Activated CD4-positive, CD25-positive, alpha-beta regulatory T cell treated with anti-CD3 and anti-CD28 coated beads, Interleukin-2, amount 50 U/mL, for 24 hours (primary cell): ENCODE measurements at regions not wholly inside any gene's neighbourhood (a gene's known extent, or its start where the extent isn't known, plus 50 kb on each side); places are given as distances from the start of the nearest gene placed in this dataset.

Experiments used
- ATAC-seq, 2 donors: fragments of 150-1000 bp; cut with Tn5 transposase; one replicate each; pipeline ENCODE4 v1.10.0; 2021; ENCODE audit warnings: mild to moderate bottlenecking in 1 of 2, moderate library complexity in 1 of 2

DNA sequence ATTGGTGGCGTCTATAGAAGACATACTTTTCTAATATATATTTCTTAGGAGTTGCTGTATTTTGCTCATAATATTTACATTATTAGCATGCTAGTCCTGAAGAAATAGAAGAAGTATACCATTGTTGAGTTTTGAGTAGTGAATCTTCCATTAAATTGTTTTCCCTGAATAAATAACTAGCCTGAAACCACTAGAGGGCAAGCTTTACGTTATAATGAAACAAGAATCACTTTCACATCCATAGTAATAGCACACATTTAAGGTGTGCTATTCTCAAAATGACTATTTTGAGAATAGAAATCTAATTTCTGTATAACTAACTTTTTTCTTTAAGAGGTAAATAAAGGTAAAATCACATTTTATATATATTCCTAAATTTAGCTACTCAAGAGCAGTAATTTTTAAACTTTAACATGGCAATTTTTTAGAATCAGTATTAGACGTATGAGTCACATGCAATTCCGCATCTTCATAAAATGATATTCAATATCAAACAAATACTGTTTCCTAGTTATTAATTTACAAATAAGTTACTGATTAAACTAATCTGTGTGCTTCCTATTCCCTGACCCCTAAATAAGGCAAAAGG is 213.2 kb upstream of the MANEA start:
- ATAC-seq, result no peak

DNA sequence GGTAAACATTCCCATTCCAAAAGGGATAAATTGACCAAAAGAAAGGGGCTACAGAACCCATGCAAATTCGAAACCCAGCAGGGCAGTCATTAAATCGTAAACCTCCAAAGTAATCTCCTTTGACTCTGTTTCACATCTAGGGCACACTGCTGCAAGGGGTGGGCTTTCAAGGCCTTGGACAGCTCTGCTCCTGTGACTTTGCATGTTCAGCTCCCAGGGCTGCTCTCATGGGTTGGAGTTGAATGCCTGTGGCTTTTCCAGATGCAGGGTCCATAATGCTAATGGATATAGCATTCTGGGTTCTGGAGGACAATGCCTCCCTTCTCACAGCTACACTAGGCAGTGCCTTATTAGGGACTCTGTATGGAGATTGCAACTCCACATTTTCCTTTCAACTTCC is 211.9 kb upstream of the MANEA start:
- ATAC-seq, result no peak

DNA sequence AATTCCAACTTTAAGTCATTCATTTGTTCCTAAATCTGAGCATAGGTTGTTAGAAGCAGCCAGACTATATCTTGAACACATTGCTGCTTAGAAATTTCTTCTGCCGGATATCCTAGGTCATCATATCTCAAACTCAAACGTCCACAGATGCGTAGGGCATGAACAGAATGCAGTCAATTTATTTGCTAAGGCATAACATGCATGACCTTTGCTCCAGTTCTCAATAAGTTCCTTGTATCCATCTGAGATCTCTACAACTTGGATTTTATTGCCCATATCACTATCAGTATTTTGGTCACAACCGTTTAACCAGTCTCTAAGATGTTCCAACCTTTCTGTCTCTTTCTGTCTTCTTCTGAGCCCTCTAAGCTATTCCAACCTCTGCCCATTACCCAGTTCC is 210.9 kb upstream of the MANEA start:
- no peak for ATAC-seq

DNA sequence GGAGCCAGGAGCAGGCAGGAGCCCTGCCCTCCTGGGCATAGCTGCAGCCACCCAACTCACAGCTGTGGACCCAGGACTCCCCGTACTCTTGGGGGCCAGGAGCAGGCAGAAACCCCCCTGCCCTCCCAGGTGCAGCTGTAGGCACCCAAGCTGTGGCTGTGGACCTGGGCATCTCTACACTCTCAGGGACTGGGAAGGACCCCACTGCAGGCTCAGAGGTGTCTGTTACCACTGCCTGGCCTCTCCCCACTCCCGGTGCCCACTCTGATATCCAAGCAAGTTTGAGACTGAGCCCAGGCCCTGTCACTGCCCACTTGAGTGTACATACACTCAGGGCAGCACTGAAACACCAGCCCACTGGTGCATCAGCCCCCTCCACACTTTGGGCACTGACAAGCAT is 193.5 kb upstream of the MANEA start:
- ATAC-seq, result no peak

DNA sequence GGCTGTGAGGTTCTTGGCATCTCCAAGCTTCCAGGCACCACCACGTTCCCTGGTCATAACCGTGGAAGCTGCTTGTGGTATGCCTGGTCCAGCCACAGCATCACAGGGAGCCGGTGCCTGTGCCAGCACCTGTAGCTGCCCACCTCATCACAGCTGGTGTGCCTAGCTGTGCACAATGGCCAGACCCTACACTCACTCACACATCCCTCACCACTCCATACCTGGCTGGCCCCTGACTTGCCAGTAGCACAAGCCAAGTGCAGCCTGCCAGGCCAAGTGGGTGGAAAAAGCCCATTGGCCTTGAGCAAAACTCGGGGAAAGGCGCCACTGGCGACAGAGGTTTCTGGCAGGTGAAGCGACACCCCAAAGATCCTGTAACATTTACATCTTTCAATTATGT is 192.3 kb upstream of the MANEA start:
- no peak for ATAC-seq

- ATAC-seq, result no peak
These were observed 189.5 kb upstream of the MANEA start for GRCh38 chr6:95387845-95388244.

GRCh38 chr6:95404777-95405176 is 172.6 kb upstream of the MANEA start:
- no peak for ATAC-seq

DNA sequence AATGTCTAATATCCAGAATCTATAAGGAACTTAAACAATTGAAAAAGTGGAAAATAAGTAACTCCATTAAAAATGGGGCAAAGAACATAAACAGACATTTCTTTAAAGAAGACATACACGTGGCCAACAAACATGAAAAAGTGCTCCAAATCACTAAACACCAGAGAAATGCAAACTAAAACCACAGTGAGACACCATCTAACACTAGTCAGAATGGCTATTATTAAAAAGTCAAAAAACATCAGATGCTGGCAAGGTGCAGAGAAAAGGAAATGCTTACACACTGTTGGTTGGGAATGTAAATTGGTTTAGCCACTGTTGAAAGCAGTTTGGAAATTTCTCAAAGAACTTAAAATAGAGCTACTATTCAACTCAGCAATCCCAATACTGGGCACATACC is 169.2 kb upstream of the MANEA start:
- ATAC-seq, result no peak

DNA sequence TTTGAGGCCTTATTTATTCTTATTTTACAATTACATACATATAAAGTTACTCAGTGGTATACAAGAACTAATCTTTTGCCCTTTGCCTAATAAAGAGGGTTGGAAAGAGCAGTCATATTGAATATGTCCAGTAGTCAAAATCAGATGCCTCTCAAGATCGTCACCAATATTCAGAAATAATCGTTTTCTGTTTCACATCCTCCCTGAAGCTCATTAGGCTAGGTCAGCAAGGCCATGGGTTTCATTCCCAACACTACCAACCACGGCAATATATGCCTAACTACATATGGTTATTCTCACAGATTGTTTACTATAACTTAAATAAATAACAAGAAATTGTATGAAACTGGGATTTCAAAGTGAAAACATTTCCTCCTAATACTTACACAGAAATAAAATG is 167.2 kb upstream of the MANEA start:
- ATAC-seq, result no peak

DNA sequence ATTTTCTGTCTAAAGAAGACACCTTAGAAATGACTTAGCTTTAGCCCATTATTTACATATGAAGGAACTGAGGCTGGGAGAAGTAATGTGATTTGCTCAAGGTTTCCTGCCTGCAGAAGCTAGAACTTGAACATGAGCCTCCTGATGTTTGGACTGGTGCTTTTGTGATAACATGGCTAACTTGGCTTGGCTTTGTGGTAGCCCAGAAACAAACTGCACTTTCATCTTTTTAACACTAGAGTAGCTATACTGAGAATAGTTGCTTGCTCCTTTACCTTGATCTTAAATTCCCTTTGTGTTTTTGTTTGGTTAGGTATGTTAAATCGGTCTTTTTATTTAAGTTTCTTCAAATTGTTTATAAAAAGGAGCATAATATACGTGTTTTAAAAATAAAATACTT is 163.5 kb upstream of the MANEA start:
- ATAC-seq, result no peak

- ATAC-seq, result no peak
These were observed 159.5 kb upstream of the MANEA start for GRCh38 chr6:95417856-95418255.

GRCh38 chr6:95420792-95421191 is 156.5 kb upstream of the MANEA start:
- ATAC-seq, result no peak

DNA sequence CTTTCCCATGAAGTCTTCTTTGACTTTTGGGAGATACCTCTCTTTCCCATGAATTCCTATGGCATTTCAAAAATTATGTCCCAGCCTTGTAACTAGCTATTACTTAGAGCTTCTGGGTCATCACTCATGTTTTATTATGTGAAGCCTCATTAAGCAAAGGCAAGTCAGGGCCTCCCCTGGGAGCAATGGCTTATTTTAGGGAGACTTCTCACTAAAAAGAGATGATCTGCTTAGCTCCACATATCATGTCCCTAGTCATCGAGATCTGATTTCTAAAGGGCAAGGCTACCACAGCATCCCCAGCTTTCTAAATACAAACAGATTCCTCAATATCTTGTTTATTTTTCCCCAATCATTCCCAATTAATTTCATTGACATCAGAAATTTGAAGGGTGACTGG is 154.0 kb upstream of the MANEA start:
- ATAC-seq, result no peak

DNA sequence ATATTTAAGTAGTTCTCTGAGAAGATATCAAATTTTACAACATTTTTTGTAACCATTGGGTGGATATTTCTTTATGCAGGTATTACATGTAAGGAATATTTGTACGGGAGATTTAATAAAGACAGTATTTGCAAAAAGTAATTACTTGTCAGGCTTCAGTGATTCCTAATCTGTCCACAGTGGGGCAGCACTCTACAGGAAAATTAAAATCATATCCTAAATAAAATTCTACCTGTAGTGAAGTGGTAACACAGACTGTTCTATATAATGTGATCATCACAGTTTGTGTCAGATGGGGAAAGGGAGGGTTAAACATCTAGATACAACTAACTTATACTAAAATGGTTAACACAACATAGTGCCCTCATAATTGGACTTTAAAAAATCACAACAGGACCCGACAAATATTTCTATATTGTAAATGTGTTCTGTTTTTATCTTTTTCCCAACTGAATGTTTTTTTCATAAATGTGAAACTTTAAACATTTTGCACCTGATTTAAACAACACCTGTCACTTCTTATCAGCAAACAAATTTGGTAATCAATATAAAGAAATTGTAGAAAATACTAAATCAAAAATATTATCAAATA is 145.6 kb upstream of the MANEA start:
- no peak for ATAC-seq

DNA sequence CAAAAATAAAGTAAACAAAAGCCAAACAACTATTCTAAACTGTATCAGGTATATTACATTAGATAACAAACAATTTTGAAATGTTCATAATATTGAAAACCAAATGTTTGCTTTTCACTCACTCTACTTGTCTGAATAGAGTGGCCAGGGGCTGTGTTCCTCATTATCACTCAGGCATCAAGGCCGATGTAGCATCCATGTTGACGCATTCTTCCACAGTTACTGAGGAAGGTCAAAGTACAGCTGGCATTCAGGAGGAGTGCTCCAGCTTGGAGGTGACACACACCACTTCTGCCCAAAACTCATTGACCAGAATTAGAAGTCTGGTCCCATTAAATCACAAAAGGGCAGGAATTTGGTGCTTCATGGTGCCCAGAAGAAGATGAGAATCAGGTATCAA is 137.6 kb upstream of the MANEA start:
- ATAC-seq, result no peak

GRCh38 chr6:95448208-95448607 is 129.1 kb upstream of the MANEA start:
- no peak for ATAC-seq

DNA sequence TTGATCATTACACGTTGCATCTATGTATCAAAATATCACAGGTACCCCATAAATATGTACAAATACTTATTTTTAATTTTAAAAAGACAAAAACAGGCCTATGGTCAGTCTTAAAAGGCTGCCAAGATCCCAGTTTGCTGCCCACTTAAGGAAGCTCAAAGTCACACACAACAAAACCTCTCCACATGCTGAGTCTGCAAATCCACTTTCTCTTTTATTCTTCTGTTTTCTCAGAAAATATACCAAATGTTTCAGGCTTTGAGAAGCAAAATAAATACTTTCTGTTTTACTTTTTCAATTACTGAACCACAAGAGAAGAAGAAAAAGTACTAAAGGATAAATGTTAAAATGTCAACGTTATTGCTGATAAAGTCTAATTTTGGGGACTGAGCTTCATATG is 107.8 kb upstream of the MANEA start:
- no peak for ATAC-seq

- no peak for ATAC-seq
These were observed 98.4 kb upstream of the MANEA start for GRCh38 chr6:95478941-95479340.

- no peak for ATAC-seq
These were observed 89.5 kb upstream of the MANEA start for GRCh38 chr6:95487817-95488216.

GRCh38 chr6:95489185-95489863 is 88.0 kb upstream of the MANEA start:
- no peak for ATAC-seq

GRCh38 chr6:95496769-95497426 is 80.4 kb upstream of the MANEA start:
- ATAC-seq, result no peak

- ATAC-seq, result no peak
These were observed 76.1 kb upstream of the MANEA start for GRCh38 chr6:95501032-95501904.

DNA sequence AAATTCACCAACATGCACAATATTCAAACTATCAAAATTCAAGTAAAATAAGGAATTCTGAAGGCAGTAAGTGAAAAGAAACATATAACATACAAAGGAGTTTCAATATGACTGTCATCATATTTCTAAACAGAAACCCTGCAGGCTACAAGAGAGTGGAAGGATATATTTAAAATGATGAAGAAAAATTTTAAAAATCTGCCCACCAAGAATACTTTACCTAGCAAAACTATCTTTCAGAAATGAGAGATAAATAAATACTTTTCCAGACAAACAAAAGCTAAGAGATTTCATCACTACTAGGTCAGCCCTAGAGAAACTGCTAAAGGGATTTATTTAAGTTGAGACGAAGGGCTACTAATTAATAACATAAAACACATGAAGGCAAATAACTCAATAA is 73.8 kb upstream of the MANEA start:
- ATAC-seq, result no peak
